ENCODE measurements at regions not wholly inside any gene's neighbourhood (a gene's known extent, or its start where the extent isn't known, plus 50 kb on each side); places are given as distances from the start of the nearest gene placed in this dataset.

- TF ChIP-seq YY1 (IDR thresholded peaks at IDR 0.05; ENCODE audit: insufficient read depth, insufficient read length) = no peak
- TF ChIP-seq SUZ12 (IDR thresholded peaks at IDR 0.05; ENCODE audit: extremely low read depth, insufficient read depth, insufficient read length) = no peak
These were observed 212.8 kb upstream of the PACRGL start for GRCh38 chr4:20487446-20487845.
